ENCODE measurements at regions not wholly inside any gene's neighbourhood (a gene's known extent, or its start where the extent isn't known, plus 50 kb on each side); places are given as distances from the start of the nearest gene placed in this dataset.
"Not testable (repeated sequence)": the region's sequence is repeated elsewhere in the genome, so short reads cannot be mapped to it uniquely, and the experiment has no call there.

GRCh38 chr11:81227409-81227808 lies 1506.3 kb downstream of the FAM181B start:
- not testable (repeated sequence) for H3K9me3 ChIP-seq (ENCODE audit: control insufficient read depth, insufficient read depth, low read length); H3K4me1 ChIP-seq (ENCODE audit: insufficient read depth, low read length)

GRCh38 chr11:81224396-81224795 lies 1509.3 kb downstream of the FAM181B start:
- Histone ChIP-seq H3K36me3 (ENCODE audit: insufficient read depth, low read length) (no peaks in the 10 kb centered on the region), H3K9me3 (ENCODE audit: control insufficient read depth, insufficient read depth, low read length) (no peaks in the 10 kb centered on the region)

More at GRCh38 chr11:81227409-81227808, 1506.3 kb downstream of the FAM181B start:
- H3K36me3 ChIP-seq (ENCODE audit: insufficient read depth, low read length); H3K9ac ChIP-seq (ENCODE audit: low read depth, low read length): not testable (repeated sequence)

GRCh38 chr11:81222491-81222890 lies 1511.2 kb downstream of the FAM181B start:
- no peaks in the 10 kb centered on the region for H3K9me3 ChIP-seq (ENCODE audit: control insufficient read depth, insufficient read depth, low read length)
- no peaks in the 10 kb centered on the region for H3K4me1 ChIP-seq (ENCODE audit: insufficient read depth, low read length)
- H3K36me3 ChIP-seq (ENCODE audit: insufficient read depth, low read length) = no peaks in the 10 kb centered on the region
- no peak overlapping the region for H3K9ac ChIP-seq (ENCODE audit: low read depth, low read length)

More at GRCh38 chr11:81224396-81224795, 1509.3 kb downstream of the FAM181B start:
- Histone ChIP-seq H3K4me1 (ENCODE audit: insufficient read depth, low read length) (no peaks in the 10 kb centered on the region), H3K9ac (ENCODE audit: low read depth, low read length) (no peak overlapping the region)

- no peaks in the 10 kb centered on the region for H3K4me1 ChIP-seq (ENCODE audit: insufficient read depth, low read length)
- H3K9me3 ChIP-seq (ENCODE audit: control insufficient read depth, insufficient read depth, low read length) = no peaks in the 10 kb centered on the region
- H3K9ac ChIP-seq (ENCODE audit: low read depth, low read length) = no peak overlapping the region
- H3K36me3 ChIP-seq (ENCODE audit: insufficient read depth, low read length) = no peaks in the 10 kb centered on the region
These were observed 1513.3 kb downstream of the FAM181B start for GRCh38 chr11:81220146-81220895.

- no peaks in the 10 kb centered on the region for H3K36me3 ChIP-seq (ENCODE audit: insufficient read depth, low read length)
- H3K4me1 ChIP-seq (ENCODE audit: insufficient read depth, low read length) = no peaks in the 10 kb centered on the region
- H3K9ac ChIP-seq (ENCODE audit: low read depth, low read length) = no peak overlapping the region
- H3K9me3 ChIP-seq (ENCODE audit: control insufficient read depth, insufficient read depth, low read length) = no peaks in the 10 kb centered on the region
These were observed 1514.0 kb downstream of the FAM181B start for GRCh38 chr11:81219661-81220060.

GRCh38 chr11:81218440-81218839 lies 1515.2 kb downstream of the FAM181B start:
- no peaks in the 10 kb centered on the region for H3K36me3 ChIP-seq (ENCODE audit: insufficient read depth, low read length)
- H3K9ac ChIP-seq (ENCODE audit: low read depth, low read length) = no peak overlapping the region
- H3K4me1 ChIP-seq (ENCODE audit: insufficient read depth, low read length) = no peaks in the 10 kb centered on the region
- no peaks in the 10 kb centered on the region for H3K9me3 ChIP-seq (ENCODE audit: control insufficient read depth, insufficient read depth, low read length)

GRCh38 chr11:81211050-81211449 lies 1522.6 kb downstream of the FAM181B start:
- no peak overlapping the region for H3K9ac ChIP-seq (ENCODE audit: low read depth, low read length)
- H3K36me3 ChIP-seq (ENCODE audit: insufficient read depth, low read length) = no peaks in the 10 kb centered on the region
- peaks cover 4% of the 10 kb centered on the region; the same call in 1 of the 2 replicates for H3K9me3 ChIP-seq (ENCODE audit: control insufficient read depth, insufficient read depth, low read length)
- no peaks in the 10 kb centered on the region for H3K4me1 ChIP-seq (ENCODE audit: insufficient read depth, low read length)

GRCh38 chr11:81207421-81208054 lies 1526.1 kb downstream of the FAM181B start:
- no peaks in the 10 kb centered on the region for H3K4me1 ChIP-seq (ENCODE audit: insufficient read depth, low read length)
- H3K9me3 ChIP-seq (ENCODE audit: control insufficient read depth, insufficient read depth, low read length) = 0 out of 2 replicates have a peak, but pooled peaks cover 2% of the 10 kb centered on the region

GRCh38 chr11:81203876-81204275 lies 1529.8 kb downstream of the FAM181B start:
- Histone ChIP-seq H3K9me3 (ENCODE audit: control insufficient read depth, insufficient read depth, low read length) (peaks cover 3% of the 10 kb centered on the region; the same call in 1 of the 2 replicates), H3K4me1 (ENCODE audit: insufficient read depth, low read length) (no peaks in the 10 kb centered on the region), H3K36me3 (ENCODE audit: insufficient read depth, low read length) (no peaks in the 10 kb centered on the region), H3K9ac (ENCODE audit: low read depth, low read length) (no peak overlapping the region)

More at GRCh38 chr11:81207421-81208054, 1526.1 kb downstream of the FAM181B start:
- H3K36me3 ChIP-seq (ENCODE audit: insufficient read depth, low read length) = no peaks in the 10 kb centered on the region
- no peak overlapping the region for H3K9ac ChIP-seq (ENCODE audit: low read depth, low read length)

- Histone ChIP-seq H3K9me3 (ENCODE audit: control insufficient read depth, insufficient read depth, low read length) (peaks cover 3% of the 10 kb centered on the region; the same call in 1 of the 2 replicates), H3K36me3 (ENCODE audit: insufficient read depth, low read length) (no peaks in the 10 kb centered on the region), H3K9ac (ENCODE audit: low read depth, low read length) (no peak overlapping the region), H3K4me1 (ENCODE audit: insufficient read depth, low read length) (no peaks in the 10 kb centered on the region)
These were observed 1536.3 kb downstream of the FAM181B start for GRCh38 chr11:81197396-81197795.

- H3K4me1 ChIP-seq (ENCODE audit: insufficient read depth, low read length) = no peaks in the 10 kb centered on the region
- H3K9ac ChIP-seq (ENCODE audit: low read depth, low read length) = no peak overlapping the region
- no peaks in the 10 kb centered on the region for H3K36me3 ChIP-seq (ENCODE audit: insufficient read depth, low read length)
- H3K9me3 ChIP-seq (ENCODE audit: control insufficient read depth, insufficient read depth, low read length) = no peaks in the 10 kb centered on the region
These were observed 1541.1 kb downstream of the FAM181B start for GRCh38 chr11:81192516-81192915.

- no peaks in the 10 kb centered on the region for H3K4me1 ChIP-seq (ENCODE audit: insufficient read depth, low read length)
- H3K36me3 ChIP-seq (ENCODE audit: insufficient read depth, low read length) = no peaks in the 10 kb centered on the region
- H3K9ac ChIP-seq (ENCODE audit: low read depth, low read length) = no peak overlapping the region
- H3K9me3 ChIP-seq (ENCODE audit: control insufficient read depth, insufficient read depth, low read length) = 0 out of 2 replicates have a peak, but pooled peaks cover 2% of the 10 kb centered on the region
These were observed 1543.1 kb downstream of the FAM181B start for GRCh38 chr11:81190546-81190945.

GRCh38 chr11:81187033-81187432 lies 1546.6 kb downstream of the FAM181B start:
- not testable (repeated sequence) for H3K36me3 ChIP-seq (ENCODE audit: insufficient read depth, low read length); H3K9me3 ChIP-seq (ENCODE audit: control insufficient read depth, insufficient read depth, low read length); H3K4me1 ChIP-seq (ENCODE audit: insufficient read depth, low read length); H3K9ac ChIP-seq (ENCODE audit: low read depth, low read length)

- no peak overlapping the region for H3K9ac ChIP-seq (ENCODE audit: low read depth, low read length)
- H3K36me3 ChIP-seq (ENCODE audit: insufficient read depth, low read length) = no peaks in the 10 kb centered on the region
- no peaks in the 10 kb centered on the region for H3K4me1 ChIP-seq (ENCODE audit: insufficient read depth, low read length)
- no peaks in the 10 kb centered on the region for H3K9me3 ChIP-seq (ENCODE audit: control insufficient read depth, insufficient read depth, low read length)
These were observed 1558.9 kb downstream of the FAM181B start for GRCh38 chr11:81174646-81175330.

All from ES-I3 (cell line).